ENCODE measurements at regions not wholly inside any gene's neighbourhood (a gene's known extent, or its start where the extent isn't known, plus 50 kb on each side); places are given as distances from the start of the nearest gene placed in this dataset.

- Histone ChIP-seq H3K27ac (no peak overlapping the region), H3K36me3 (no peaks in the 10 kb centered on the region), H3K9me3 (no peaks in the 10 kb centered on the region), H3K27me3 (no peaks in the 10 kb centered on the region), H3K4me1 (no peaks in the 10 kb centered on the region), H3K4me3 (no peak overlapping the region)
- intact Hi-C loops (cut with DNase I): no loop called here
- DNase-seq (ENCODE audit: extremely low spot score in 2 of 2): no peak
- TF ChIP-seq CTCF (IDR thresholded peaks at IDR 0.05): no peak
- no peak for TF ChIP-seq POLR2A (IDR thresholded peaks at IDR 0.05)
- TF ChIP-seq POLR2AphosphoS5 (IDR thresholded peaks at IDR 0.05; ENCODE audit: insufficient read depth in 1 of 2, low read depth in 1 of 2): no peak
Measured at GRCh38 chr18:79625195-79625923, 54.2 kb upstream of the CTDP1 start.

- no peaks in the 10 kb centered on the region for H3K4me1 ChIP-seq
- no peaks in the 10 kb centered on the region for H3K27me3 ChIP-seq
- H3K9me3 ChIP-seq: no peaks in the 10 kb centered on the region
- DNase-seq (ENCODE audit: extremely low spot score in 2 of 2): no peak
- no peak overlapping the region for H3K4me3 ChIP-seq
- no peak for TF ChIP-seq POLR2A (IDR thresholded peaks at IDR 0.05)
- no peak for TF ChIP-seq POLR2AphosphoS5 (IDR thresholded peaks at IDR 0.05; ENCODE audit: insufficient read depth in 1 of 2, low read depth in 1 of 2)
- H3K27ac ChIP-seq: no peak overlapping the region
- no peaks in the 10 kb centered on the region for H3K36me3 ChIP-seq
- intact Hi-C loops (cut with DNase I): no loop called here
Measured at GRCh38 chr18:79625924-79626561, 53.6 kb upstream of the CTDP1 start.

GRCh38 chr18:79626905-79627749, 52.5 kb upstream of the CTDP1 start:
- intact Hi-C loops (cut with DNase I): no loop called here
- no peak overlapping the region for H3K27ac ChIP-seq
- DNase-seq (ENCODE audit: extremely low spot score in 2 of 2): no peak
- no peaks in the 10 kb centered on the region for H3K4me1 ChIP-seq
- TF ChIP-seq POLR2AphosphoS5 (IDR thresholded peaks at IDR 0.05; ENCODE audit: insufficient read depth in 1 of 2, low read depth in 1 of 2) (no peak), POLR2A (IDR thresholded peaks at IDR 0.05) (no peak), CTCF (IDR thresholded peaks at IDR 0.05) (no peak)
- H3K4me3 ChIP-seq: no peak overlapping the region
- no peaks in the 10 kb centered on the region for H3K9me3 ChIP-seq
- H3K36me3 ChIP-seq: no peaks in the 10 kb centered on the region
- no peaks in the 10 kb centered on the region for H3K27me3 ChIP-seq

- no peaks in the 10 kb centered on the region for H3K9me3 ChIP-seq
- no peaks in the 10 kb centered on the region for H3K4me1 ChIP-seq
- H3K27ac ChIP-seq: no peak overlapping the region
- H3K4me3 ChIP-seq: no peak overlapping the region
- H3K36me3 ChIP-seq: no peaks in the 10 kb centered on the region
- TF ChIP-seq POLR2A (IDR thresholded peaks at IDR 0.05) (no peak), CTCF (IDR thresholded peaks at IDR 0.05) (no peak), POLR2AphosphoS5 (IDR thresholded peaks at IDR 0.05; ENCODE audit: insufficient read depth in 1 of 2, low read depth in 1 of 2) (no peak)
- intact Hi-C loops (cut with DNase I): no loop called here
- no peaks in the 10 kb centered on the region for H3K27me3 ChIP-seq
- no peak for DNase-seq (ENCODE audit: extremely low spot score in 2 of 2)
Measured at GRCh38 chr18:79627750-79628294, 51.8 kb upstream of the CTDP1 start.

Measured in vagina (tissue), 2 donors.